CD8-positive, alpha-beta memory T cell (primary cell): ENCODE measurements at regions not wholly inside any gene's neighbourhood (a gene's known extent, or its start where the extent isn't known, plus 50 kb on each side); places are given as distances from the start of the nearest gene placed in this dataset.

Experiments used
- CTCF ChIA-PET: fragments of 350-600 bp; sonication (Branson Sonifier 250); formaldehyde crosslinking; loops from one replicate; lab custom pipeline; 2021; ENCODE audit warnings: antibody characterized with exemption; lab: Charles Lee
- POLR2A ChIA-PET: fragments of 350-600 bp; sonication (Branson Sonifier 250); formaldehyde crosslinking; loops from one replicate; lab custom pipeline; 2021; ENCODE audit warnings: antibody characterized with exemption; lab: Charles Lee
- DNase-seq, 5 donors: peaks; one replicate each; pipeline versions ENCODE4 v3.0.0 to v3.0.0-alpha.2; 2020 to 2022; ENCODE audit warnings: mixed read lengths in 1 of 5
- H3K27ac ChIP-seq: one replicate; pipeline ENCODE4 v1.7.0; 2013; ENCODE audit warnings: low read depth, mild to moderate bottlenecking, low read length, moderate library complexity
- H3K27me3 ChIP-seq: 2 replicates; pipeline ENCODE4 v1.7.0; 2013; ENCODE audit warnings: low read length, mild to moderate bottlenecking; ENCODE audit not compliant: insufficient read depth, poor library complexity, severe bottlenecking
- H3K36me3 ChIP-seq: 2 replicates; pipeline ENCODE4 v1.7.0; 2013; ENCODE audit warnings: mild to moderate bottlenecking, low read length, moderate library complexity; ENCODE audit not compliant: insufficient read depth
- H3K4me1 ChIP-seq: 2 replicates; pipeline ENCODE4 v1.7.0; 2013; ENCODE audit warnings: mild to moderate bottlenecking, low read length, moderate library complexity; ENCODE audit not compliant: insufficient read depth
- H3K4me3 ChIP-seq: 2 replicates; pipeline ENCODE4 v1.7.0; 2013; ENCODE audit warnings: mild to moderate bottlenecking, low read length
- H3K9me3 ChIP-seq: 2 replicates; pipeline ENCODE4 v1.7.0; 2013; ENCODE audit warnings: mild to moderate bottlenecking, low read length
- H3K27ac Mint-ChIP-seq, 8 donors: one replicate each; pipeline ENCODE4 v1.8.0; 2020 to 2021; ENCODE audit warnings: mixed read lengths in 8 of 8, mild to moderate bottlenecking in 6 of 8, inconsistent platforms in 3 of 8, moderate library complexity in 3 of 8
- H3K27me3 Mint-ChIP-seq, 2 donors: one replicate each; pipeline ENCODE4 v1.8.0; 2020 to 2021; ENCODE audit warnings: mixed read lengths in 2 of 2, mild to moderate bottlenecking in 1 of 2, moderate library complexity in 1 of 2
- H3K36me3 Mint-ChIP-seq, 3 donors: one replicate each; pipeline ENCODE4 v1.8.0; 2020 to 2021; ENCODE audit warnings: mixed read lengths in 3 of 3, inconsistent platforms in 1 of 3, mild to moderate bottlenecking in 1 of 3
- H3K4me1 Mint-ChIP-seq, 3 donors: one replicate each; pipeline ENCODE4 v1.8.0; 2020 to 2021; ENCODE audit warnings: mixed read lengths in 3 of 3, inconsistent platforms in 1 of 3, mild to moderate bottlenecking in 1 of 3
- H3K4me3 Mint-ChIP-seq, 7 donors: one replicate each; pipeline ENCODE4 v1.8.0; 2020 to 2021; ENCODE audit warnings: mixed read lengths in 7 of 7, mild to moderate bottlenecking in 6 of 7, moderate library complexity in 4 of 7, inconsistent platforms in 2 of 7
- H3K9me3 Mint-ChIP-seq, 5 donors: one replicate each; pipeline ENCODE4 v1.8.0; 2020 to 2022; ENCODE audit warnings: mixed read lengths in 5 of 5, mild to moderate bottlenecking in 3 of 5, moderate library complexity in 2 of 5, inconsistent platforms in 1 of 5

DNA sequence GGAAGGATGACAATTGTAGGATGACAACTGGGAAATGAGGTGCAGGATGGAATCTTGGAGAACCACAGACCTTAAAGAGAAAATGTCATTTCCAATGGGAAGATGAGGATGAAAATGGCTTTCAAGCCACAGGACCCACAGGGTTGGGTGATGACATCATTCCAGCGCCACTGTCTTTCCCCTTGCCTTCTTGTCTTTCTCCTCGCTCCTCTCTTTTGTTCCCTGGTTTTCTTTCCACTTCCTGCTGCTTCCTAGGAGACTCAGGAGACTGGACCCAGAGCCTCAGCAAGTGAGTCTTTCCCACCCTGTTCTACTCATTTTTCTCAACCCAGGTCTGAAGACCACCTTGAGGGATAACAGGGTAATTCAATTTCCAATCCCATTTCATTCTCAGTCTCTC, 548.8 kb downstream of the FGF9 start:
- Histone ChIP-seq H3K27ac (no peak overlapping the region), H3K27me3 (no peaks in the 10 kb centered on the region), H3K36me3 (no peaks in the 10 kb centered on the region), H3K9me3 (no peaks in the 10 kb centered on the region), H3K4me3 (no peak overlapping the region), H3K4me1 (no peaks in the 10 kb centered on the region)
- CTCF ChIA-PET = no interaction called here
- Mint-ChIP-seq H3K36me3 (no peaks in the 10 kb centered on the region), H3K9me3 (no peaks in the 10 kb centered on the region), H3K27me3 (peaks cover 0 to 4% of the 10 kb centered on the region in 2 donors), H3K4me3 (no peak overlapping the region), H3K27ac (peak overlapping the region in 1 of 8 donors; percentile 7), H3K4me1 (peaks cover 0 to 16% (median 13%) of the 10 kb centered on the region in 3 donors)
- no peak for DNase-seq
- POLR2A ChIA-PET = no interaction called here

DNA sequence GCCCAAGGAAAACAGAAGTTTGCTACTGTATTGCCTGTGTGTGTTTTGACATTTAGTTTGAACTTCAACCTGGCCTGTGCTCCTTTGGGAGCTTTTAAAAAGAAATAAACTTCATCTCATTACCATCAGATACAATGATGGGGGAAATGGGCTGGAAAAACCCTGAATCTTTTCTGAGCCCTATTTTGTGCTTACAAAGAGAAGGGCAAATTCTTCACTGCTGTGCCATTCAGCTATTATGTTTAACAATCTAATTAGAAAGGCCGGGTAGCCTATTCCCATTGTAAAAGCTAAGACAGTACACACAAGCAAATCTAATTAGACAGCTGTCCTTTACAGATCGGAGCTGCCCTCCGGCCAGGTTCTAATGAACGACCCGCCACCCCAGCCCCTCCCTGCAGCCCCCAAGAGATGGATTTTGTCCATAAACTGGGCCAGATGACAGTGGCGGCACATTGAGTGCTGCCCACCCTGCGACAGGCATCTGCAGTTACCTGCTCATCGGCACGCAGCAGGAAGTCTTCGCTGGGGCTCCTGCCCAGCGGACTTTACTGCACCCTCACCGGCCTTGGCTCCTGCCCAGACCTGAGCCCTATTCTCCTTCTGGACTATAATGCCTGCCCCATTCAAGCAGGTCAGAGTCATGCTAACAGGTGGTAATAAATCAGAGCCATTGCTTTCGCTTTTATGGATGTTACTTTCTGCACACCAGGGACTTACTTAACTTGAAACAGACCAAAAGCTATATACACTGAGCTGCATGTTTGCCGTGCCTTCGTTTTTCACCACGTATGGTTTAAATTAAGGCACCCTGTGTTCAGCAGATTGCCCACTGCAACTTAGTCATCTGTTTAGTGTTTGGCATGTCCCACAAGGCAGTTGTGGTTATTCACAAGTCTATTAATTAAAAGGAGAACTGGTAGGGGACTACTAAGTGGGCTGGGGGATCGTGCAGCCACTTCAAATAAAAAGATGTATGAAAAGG, 549.6 kb downstream of the FGF9 start:
- Histone ChIP-seq H3K27ac (no peak overlapping the region), H3K4me3 (no peak overlapping the region), H3K27me3 (no peaks in the 10 kb centered on the region), H3K4me1 (no peaks in the 10 kb centered on the region), H3K36me3 (no peaks in the 10 kb centered on the region), H3K9me3 (no peaks in the 10 kb centered on the region)
- no peak overlapping the region for H3K4me3 Mint-ChIP-seq
- POLR2A ChIA-PET = no interaction called here
- peaks cover 0 to 4% of the 10 kb centered on the region in 2 donors for H3K27me3 Mint-ChIP-seq
- no peaks in the 10 kb centered on the region for H3K9me3 Mint-ChIP-seq
- DNase-seq = no peak
- peaks cover 0 to 13% (median 13%) of the 10 kb centered on the region in 3 donors for H3K4me1 Mint-ChIP-seq
- H3K36me3 Mint-ChIP-seq = no peaks in the 10 kb centered on the region
- H3K27ac Mint-ChIP-seq = no peak overlapping the region
- CTCF ChIA-PET = no interaction called here

DNA sequence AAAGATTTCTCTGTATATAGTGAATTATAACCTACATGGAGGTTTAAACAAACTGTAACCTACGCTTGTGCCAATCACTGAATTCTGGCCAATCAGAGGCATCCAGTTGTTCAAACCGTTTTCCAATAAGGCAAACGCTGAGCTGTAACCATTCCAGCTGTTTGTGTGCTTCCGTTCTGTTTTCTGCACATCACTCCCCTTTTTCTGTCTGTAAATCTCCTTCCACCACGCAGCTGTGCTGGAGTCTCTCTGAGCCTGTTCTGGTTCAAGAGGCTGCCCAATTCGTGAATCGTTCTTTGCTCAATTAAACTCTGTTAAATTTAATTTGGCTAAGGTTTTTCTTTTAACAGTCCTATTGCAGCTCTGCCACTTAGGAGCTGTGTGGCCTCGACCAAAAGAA, 552.5 kb downstream of the FGF9 start:
- H3K27ac ChIP-seq = no peak overlapping the region
- no peaks in the 10 kb centered on the region for H3K27me3 ChIP-seq
- H3K4me1 ChIP-seq = no peaks in the 10 kb centered on the region
- Mint-ChIP-seq H3K4me3 (no peak overlapping the region), H3K27ac (no peak overlapping the region), H3K36me3 (no peaks in the 10 kb centered on the region), H3K9me3 (no peaks in the 10 kb centered on the region), H3K27me3 (no peaks in the 10 kb centered on the region), H3K4me1 (peaks cover 0 to 12% (median 10%) of the 10 kb centered on the region in 3 donors)
- no peaks in the 10 kb centered on the region for H3K9me3 ChIP-seq
- ChIA-PET POLR2A (no interaction called here), CTCF (no interaction called here)
- no peaks in the 10 kb centered on the region for H3K36me3 ChIP-seq
- DNase-seq = no peak
- H3K4me3 ChIP-seq = no peak overlapping the region

DNA sequence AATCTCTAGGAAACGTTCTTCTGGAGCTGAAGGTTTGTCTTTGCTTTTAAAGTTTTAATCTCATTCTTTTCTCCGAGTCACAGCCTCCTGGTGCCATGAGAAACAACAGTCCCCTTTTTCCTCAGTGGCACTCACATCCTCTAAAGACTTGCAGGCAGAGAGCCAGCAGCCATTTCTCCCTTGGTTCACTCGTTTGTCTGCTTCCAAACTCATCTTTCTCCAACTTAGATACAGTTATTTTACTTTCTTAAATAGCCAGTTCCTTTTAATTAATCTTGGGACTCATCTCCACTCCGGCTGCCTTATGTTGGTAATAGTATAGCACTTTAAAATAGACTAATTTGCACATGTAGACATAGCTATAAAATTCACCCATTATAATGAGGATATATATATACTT, 555.2 kb downstream of the FGF9 start:
- Mint-ChIP-seq H3K4me1 (peaks cover 8 to 22% (median 13%) of the 10 kb centered on the region in 3 donors), H3K4me3 (no peak overlapping the region), H3K27ac (peak overlapping the region in 1 of 8 donors; percentile 9), H3K27me3 (no peaks in the 10 kb centered on the region), H3K9me3 (no peaks in the 10 kb centered on the region), H3K36me3 (no peaks in the 10 kb centered on the region)
- no peak for DNase-seq
- Histone ChIP-seq H3K9me3 (no peaks in the 10 kb centered on the region), H3K4me1 (no peaks in the 10 kb centered on the region), H3K4me3 (no peak overlapping the region), H3K36me3 (no peaks in the 10 kb centered on the region), H3K27me3 (no peaks in the 10 kb centered on the region), H3K27ac (no peak overlapping the region)
- CTCF ChIA-PET = no interaction called here
- POLR2A ChIA-PET = no interaction called here

DNA sequence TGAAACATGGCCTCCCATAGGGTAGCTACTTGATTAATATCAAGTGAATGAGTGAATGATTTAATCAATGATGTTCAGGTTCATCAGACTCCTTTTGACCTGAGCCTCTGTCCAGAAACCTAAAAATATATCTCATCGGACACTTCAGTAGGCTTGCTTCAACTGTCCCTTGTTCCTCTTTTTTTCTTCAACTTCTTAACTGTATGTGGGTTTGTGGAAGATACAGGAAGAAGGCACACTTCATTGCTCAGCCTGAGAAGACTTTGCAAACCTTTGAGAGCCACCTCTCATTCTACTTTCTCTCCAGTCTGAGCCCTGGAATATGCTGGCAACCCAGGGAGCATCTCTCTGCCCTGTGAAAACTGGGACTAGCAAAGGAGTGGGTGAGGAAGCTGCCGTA, 557.0 kb downstream of the FGF9 start:
- Mint-ChIP-seq H3K36me3 (no peaks in the 10 kb centered on the region), H3K4me1 (peaks cover 15 to 34% (median 21%) of the 10 kb centered on the region in 3 donors), H3K27me3 (peaks cover 0 to 1% of the 10 kb centered on the region in 2 donors), H3K9me3 (no peaks in the 10 kb centered on the region), H3K4me3 (no peak overlapping the region), H3K27ac (no peak overlapping the region)
- Histone ChIP-seq H3K9me3 (no peaks in the 10 kb centered on the region), H3K4me1 (no peaks in the 10 kb centered on the region), H3K36me3 (no peaks in the 10 kb centered on the region), H3K27ac (no peak overlapping the region), H3K4me3 (no peak overlapping the region), H3K27me3 (no peaks in the 10 kb centered on the region)
- POLR2A ChIA-PET = no interaction called here
- DNase-seq = no peak
- CTCF ChIA-PET = no interaction called here

DNA sequence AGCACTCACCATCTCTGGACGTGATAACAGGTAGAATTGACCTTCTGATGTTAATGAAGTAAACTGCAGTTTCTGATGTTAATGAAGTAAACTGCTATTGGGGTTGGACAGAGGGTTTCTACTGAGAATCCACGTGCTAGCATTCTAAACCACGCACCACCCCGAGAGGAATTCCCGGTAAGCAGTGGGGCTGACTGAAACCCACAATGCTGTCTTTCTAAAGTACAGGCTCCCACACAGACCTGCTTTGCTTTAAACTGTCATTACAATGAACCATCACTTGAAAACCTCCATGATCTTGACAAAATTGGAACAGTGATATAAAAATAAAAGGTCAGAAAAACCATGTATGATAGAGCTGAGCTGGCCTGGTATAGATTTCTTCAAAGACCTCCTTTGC, 559.0 kb downstream of the FGF9 start:
- Mint-ChIP-seq H3K9me3 (no peaks in the 10 kb centered on the region), H3K27me3 (peaks cover 0 to 1% of the 10 kb centered on the region in 2 donors), H3K27ac (peak overlapping the region in 2 of 8 donors; percentile 1 to 51), H3K4me1 (peaks cover 18 to 38% (median 21%) of the 10 kb centered on the region in 3 donors), H3K36me3 (no peaks in the 10 kb centered on the region), H3K4me3 (no peak overlapping the region)
- POLR2A ChIA-PET = no interaction called here
- no peak overlapping the region for H3K27ac ChIP-seq
- H3K27me3 ChIP-seq = no peaks in the 10 kb centered on the region
- DNase-seq = no peak
- no peaks in the 10 kb centered on the region for H3K36me3 ChIP-seq
- CTCF ChIA-PET = no interaction called here
- H3K4me1 ChIP-seq = no peaks in the 10 kb centered on the region
- no peak overlapping the region for H3K4me3 ChIP-seq
- no peaks in the 10 kb centered on the region for H3K9me3 ChIP-seq

DNA sequence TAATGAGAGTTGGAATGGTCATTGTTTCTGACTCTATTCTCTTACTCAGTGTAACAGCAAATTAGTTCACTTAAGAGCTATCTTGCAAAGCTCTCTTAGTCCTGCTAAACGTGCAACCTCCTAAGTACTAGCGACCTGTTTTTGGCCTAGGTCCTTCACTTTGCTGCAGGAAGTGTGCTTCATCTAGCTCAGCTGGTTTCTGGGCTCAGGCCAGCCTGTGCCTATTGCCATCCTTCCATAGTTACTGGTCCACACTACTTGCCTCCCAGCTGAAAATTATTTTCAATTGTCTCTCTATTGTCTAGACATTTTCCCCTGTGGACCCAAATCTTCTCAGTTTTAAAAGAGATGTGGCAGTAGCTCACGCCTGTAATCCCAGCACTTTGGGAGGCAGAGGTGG, 561.3 kb downstream of the FGF9 start:
- H3K4me3 Mint-ChIP-seq = peak overlapping the region in 1 of 7 donors; percentile 8
- H3K4me3 ChIP-seq = no peak overlapping the region
- H3K27me3 ChIP-seq = no peaks in the 10 kb centered on the region
- H3K36me3 ChIP-seq = no peaks in the 10 kb centered on the region
- H3K27me3 Mint-ChIP-seq = peaks cover 0 to 1% of the 10 kb centered on the region in 2 donors
- H3K4me1 ChIP-seq = peaks cover 5% of the 10 kb centered on the region
- CTCF ChIA-PET = interaction anchor here (0.9 kb wide), 1 partner anchor 111 kb away, joined by 3 read pairs; no protein-coding TSS in a partner anchor
- no peaks in the 10 kb centered on the region for H3K36me3 Mint-ChIP-seq
- no peaks in the 10 kb centered on the region for H3K9me3 Mint-ChIP-seq
- no peak for DNase-seq
- no peak overlapping the region for H3K27ac ChIP-seq
- H3K4me1 Mint-ChIP-seq = peaks cover 21 to 47% (median 27%) of the 10 kb centered on the region in 3 donors
- POLR2A ChIA-PET = no interaction called here
- H3K9me3 ChIP-seq = no peaks in the 10 kb centered on the region
- peak overlapping the region in 1 of 8 donors; percentile 47 for H3K27ac Mint-ChIP-seq

DNA sequence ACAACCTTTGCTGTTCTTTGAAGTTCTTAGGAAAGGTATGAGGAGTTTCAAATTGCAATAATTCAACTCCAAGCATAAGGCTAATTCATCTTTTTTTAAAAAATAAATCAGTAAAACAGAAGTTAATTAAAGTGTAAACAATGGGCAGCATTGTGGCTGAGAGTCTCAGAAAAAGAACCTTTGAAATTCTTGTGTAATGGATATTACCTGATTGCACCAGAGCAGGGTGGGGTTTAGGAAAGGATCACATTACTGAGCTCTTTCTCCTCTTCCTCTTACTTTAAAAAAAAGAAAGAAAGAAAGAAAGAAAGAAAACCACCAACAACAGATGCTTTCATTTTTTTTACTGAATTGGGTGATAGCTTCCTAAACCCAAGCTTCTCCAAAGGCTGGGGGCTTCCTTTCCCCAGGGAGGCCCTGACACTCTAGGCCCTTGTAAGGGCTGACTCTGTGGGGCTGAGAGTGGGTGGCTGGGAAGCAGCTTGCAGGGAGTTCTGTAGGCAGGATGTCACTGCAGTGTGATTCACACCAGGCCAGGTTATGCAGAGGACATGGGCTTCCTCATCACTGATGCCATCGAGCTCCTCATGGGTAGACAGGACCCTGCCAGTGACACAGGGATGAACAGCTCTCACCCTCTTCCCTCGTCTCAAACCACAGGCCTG, 564.5 kb downstream of the FGF9 start:
- H3K4me3 ChIP-seq = no peak overlapping the region
- ChIA-PET POLR2A (interaction anchor here (0.7 kb wide), 1 partner anchor 162 kb away, joined by 3 read pairs; no protein-coding TSS in a partner anchor), CTCF (no interaction called here)
- no peak overlapping the region for H3K27ac ChIP-seq
- H3K36me3 ChIP-seq = no peaks in the 10 kb centered on the region
- Mint-ChIP-seq H3K4me1 (peaks cover 14 to 32% (median 19%) of the 10 kb centered on the region in 3 donors), H3K27ac (peak overlapping the region in 1 of 8 donors; percentile 13), H3K4me3 (no peak overlapping the region), H3K27me3 (peaks cover 0 to 1% of the 10 kb centered on the region in 2 donors), H3K36me3 (no peaks in the 10 kb centered on the region), H3K9me3 (no peaks in the 10 kb centered on the region)
- no peaks in the 10 kb centered on the region for H3K27me3 ChIP-seq
- peaks cover 5% of the 10 kb centered on the region for H3K4me1 ChIP-seq
- H3K9me3 ChIP-seq = no peaks in the 10 kb centered on the region
- no peak for DNase-seq
